ENCODE measurements at regions not wholly inside any gene's neighbourhood (a gene's known extent, or its start where the extent isn't known, plus 50 kb on each side); places are given as distances from the start of the nearest gene placed in this dataset.

GRCh38 chr13:93172109-93172508 is 54.5 kb upstream of the GPC6 start:
- no peaks in the 10 kb centered on the region for H3K27me3 ChIP-seq (ENCODE audit: control insufficient read depth, insufficient read depth, low read length)
- H3K36me3 ChIP-seq (ENCODE audit: control insufficient read depth in 2 of 3, insufficient read depth in 3 of 3, low read length in 3 of 3), result no peaks in the 10 kb centered on the region
- no peaks in the 10 kb centered on the region for H3K9me3 ChIP-seq (ENCODE audit: control insufficient read depth in 2 of 3, insufficient read depth in 1 of 3, low read length in 3 of 3)
- FAIRE-seq (no peak), DNase-seq (no peak)
- no peaks in the 10 kb centered on the region for H3K4me1 ChIP-seq (ENCODE audit: control insufficient read depth in 2 of 3, insufficient read depth in 2 of 3, low read depth in 1 of 3, low read length in 3 of 3)
- TF ChIP-seq, protein P1, sequence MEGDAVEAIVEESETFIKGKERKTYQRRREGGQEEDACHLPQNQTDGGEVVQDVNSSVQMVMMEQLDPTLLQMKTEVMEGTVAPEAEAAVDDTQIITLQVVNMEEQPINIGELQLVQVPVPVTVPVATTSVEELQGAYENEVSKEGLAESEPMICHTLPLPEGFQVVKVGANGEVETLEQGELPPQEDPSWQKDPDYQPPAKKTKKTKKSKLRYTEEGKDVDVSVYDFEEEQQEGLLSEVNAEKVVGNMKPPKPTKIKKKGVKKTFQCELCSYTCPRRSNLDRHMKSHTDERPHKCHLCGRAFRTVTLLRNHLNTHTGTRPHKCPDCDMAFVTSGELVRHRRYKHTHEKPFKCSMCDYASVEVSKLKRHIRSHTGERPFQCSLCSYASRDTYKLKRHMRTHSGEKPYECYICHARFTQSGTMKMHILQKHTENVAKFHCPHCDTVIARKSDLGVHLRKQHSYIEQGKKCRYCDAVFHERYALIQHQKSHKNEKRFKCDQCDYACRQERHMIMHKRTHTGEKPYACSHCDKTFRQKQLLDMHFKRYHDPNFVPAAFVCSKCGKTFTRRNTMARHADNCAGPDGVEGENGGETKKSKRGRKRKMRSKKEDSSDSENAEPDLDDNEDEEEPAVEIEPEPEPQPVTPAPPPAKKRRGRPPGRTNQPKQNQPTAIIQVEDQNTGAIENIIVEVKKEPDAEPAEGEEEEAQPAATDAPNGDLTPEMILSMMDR (IDR thresholded peaks at IDR 0.05; ENCODE audit: borderline replicate concordance, extremely low read depth, insufficient read depth), result no peak
- no peak overlapping the region for H3K9ac ChIP-seq (ENCODE audit: low read length in 3 of 3)
- H3K4me3 ChIP-seq (ENCODE audit: low read length in 3 of 3), result no peak overlapping the region
- no peak overlapping the region for H3K27ac ChIP-seq (ENCODE audit: low read depth in 2 of 2, low read length in 2 of 2)
- intact Hi-C loops (cut with DNase I), result no loop called here

GRCh38 chr13:93173654-93174053 is 53.0 kb upstream of the GPC6 start:
- Histone ChIP-seq H3K9me3 (ENCODE audit: control insufficient read depth in 2 of 3, insufficient read depth in 1 of 3, low read length in 3 of 3) (no peaks in the 10 kb centered on the region), H3K36me3 (ENCODE audit: control insufficient read depth in 2 of 3, insufficient read depth in 3 of 3, low read length in 3 of 3) (no peaks in the 10 kb centered on the region), H3K4me1 (ENCODE audit: control insufficient read depth in 2 of 3, insufficient read depth in 2 of 3, low read depth in 1 of 3, low read length in 3 of 3) (no peaks in the 10 kb centered on the region), H3K27me3 (ENCODE audit: control insufficient read depth, insufficient read depth, low read length) (no peaks in the 10 kb centered on the region), H3K4me3 (ENCODE audit: low read length in 3 of 3) (no peak overlapping the region), H3K9ac (ENCODE audit: low read length in 3 of 3) (no peak overlapping the region), H3K27ac (ENCODE audit: low read depth in 2 of 2, low read length in 2 of 2) (no peak overlapping the region)
- DNase-seq, result no peak
- TF ChIP-seq, protein P1 (IDR thresholded peaks at IDR 0.05; ENCODE audit: borderline replicate concordance, extremely low read depth, insufficient read depth), result no peak
- FAIRE-seq, result no peak
- intact Hi-C loops (cut with DNase I), result no loop called here

DNA sequence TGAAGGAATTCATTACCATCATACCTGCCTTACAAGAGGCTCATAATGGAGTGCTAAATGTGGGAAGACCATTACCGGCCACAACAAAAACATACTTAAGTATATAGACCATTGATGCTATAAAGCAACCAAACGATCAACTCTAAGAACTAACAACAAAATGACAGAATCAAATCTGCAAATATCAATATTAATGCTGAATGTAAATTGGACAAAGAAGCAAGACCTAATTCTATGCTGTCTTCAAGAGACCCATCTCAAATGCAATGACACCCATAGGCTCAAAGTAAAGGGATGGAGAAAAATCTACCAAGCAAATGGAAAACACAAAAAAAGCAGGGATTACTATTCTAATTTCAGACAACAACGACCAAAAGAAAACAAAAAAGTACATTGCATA is 52.3 kb upstream of the GPC6 start:
- Histone ChIP-seq H3K27me3 (ENCODE audit: control insufficient read depth, insufficient read depth, low read length) (no peaks in the 10 kb centered on the region), H3K4me3 (ENCODE audit: low read length in 3 of 3) (no peak overlapping the region), H3K9ac (ENCODE audit: low read length in 3 of 3) (no peak overlapping the region), H3K4me1 (ENCODE audit: control insufficient read depth in 2 of 3, insufficient read depth in 2 of 3, low read depth in 1 of 3, low read length in 3 of 3) (no peaks in the 10 kb centered on the region), H3K36me3 (ENCODE audit: control insufficient read depth in 2 of 3, insufficient read depth in 3 of 3, low read length in 3 of 3) (no peaks in the 10 kb centered on the region), H3K27ac (ENCODE audit: low read depth in 2 of 2, low read length in 2 of 2) (no peak overlapping the region), H3K9me3 (ENCODE audit: control insufficient read depth in 2 of 3, insufficient read depth in 1 of 3, low read length in 3 of 3) (no peaks in the 10 kb centered on the region)
- TF ChIP-seq, protein P1 (IDR thresholded peaks at IDR 0.05; ENCODE audit: borderline replicate concordance, extremely low read depth, insufficient read depth), result no peak
- intact Hi-C loops (cut with DNase I), result no loop called here
- DNase-seq (no peak), FAIRE-seq (no peak)

Measured in kidney (tissue), 13 donors.